22Rv1 (cell line): ENCODE measurements at regions not wholly inside any gene's neighbourhood (a gene's known extent, or its start where the extent isn't known, plus 50 kb on each side); places are given as distances from the start of the nearest gene placed in this dataset.

Source experiments
- ZFX ChIP-seq: fragments of 450-650 bp; IDR thresholded peaks from 2 replicates; pipeline ENCODE4 v1.6.1; 2017; ENCODE audit warnings: antibody characterized with exemption, borderline replicate concordance
- TF ChIP-seq, protein P1 (sequence below): fragments of 450-650 bp; IDR thresholded peaks from 2 replicates; pipeline ENCODE4 v1.5.1; 2017; ENCODE audit warnings: mild to moderate bottlenecking

DNA sequence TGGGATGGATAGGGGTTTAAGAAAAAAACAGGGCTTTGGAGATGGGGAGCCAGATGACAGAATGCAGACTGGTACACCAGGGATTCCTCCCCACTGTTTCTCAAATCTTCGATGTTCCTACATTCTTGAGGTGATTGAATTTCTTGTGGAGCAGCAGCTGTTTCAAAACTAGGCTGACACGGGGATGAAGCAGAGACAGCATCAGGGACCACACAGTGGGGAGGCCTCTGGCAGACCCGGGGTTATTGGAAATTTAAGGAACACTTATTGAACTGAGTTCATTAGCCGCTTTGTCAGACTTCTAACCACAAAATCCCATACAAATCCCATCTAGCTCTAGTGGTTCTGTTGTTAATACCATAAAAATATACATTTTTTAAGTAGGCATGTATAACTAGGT is 621.4 kb upstream of the GBE1 start:
- TF ChIP-seq, protein P1, sequence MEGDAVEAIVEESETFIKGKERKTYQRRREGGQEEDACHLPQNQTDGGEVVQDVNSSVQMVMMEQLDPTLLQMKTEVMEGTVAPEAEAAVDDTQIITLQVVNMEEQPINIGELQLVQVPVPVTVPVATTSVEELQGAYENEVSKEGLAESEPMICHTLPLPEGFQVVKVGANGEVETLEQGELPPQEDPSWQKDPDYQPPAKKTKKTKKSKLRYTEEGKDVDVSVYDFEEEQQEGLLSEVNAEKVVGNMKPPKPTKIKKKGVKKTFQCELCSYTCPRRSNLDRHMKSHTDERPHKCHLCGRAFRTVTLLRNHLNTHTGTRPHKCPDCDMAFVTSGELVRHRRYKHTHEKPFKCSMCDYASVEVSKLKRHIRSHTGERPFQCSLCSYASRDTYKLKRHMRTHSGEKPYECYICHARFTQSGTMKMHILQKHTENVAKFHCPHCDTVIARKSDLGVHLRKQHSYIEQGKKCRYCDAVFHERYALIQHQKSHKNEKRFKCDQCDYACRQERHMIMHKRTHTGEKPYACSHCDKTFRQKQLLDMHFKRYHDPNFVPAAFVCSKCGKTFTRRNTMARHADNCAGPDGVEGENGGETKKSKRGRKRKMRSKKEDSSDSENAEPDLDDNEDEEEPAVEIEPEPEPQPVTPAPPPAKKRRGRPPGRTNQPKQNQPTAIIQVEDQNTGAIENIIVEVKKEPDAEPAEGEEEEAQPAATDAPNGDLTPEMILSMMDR = no peak
- no peak for TF ChIP-seq ZFX
